GM12875 (cell line): ENCODE measurements at regions not wholly inside any gene's neighbourhood (a gene's known extent, or its start where the extent isn't known, plus 50 kb on each side); places are given as distances from the start of the nearest gene placed in this dataset.

Source experiments
- H3K4me3 ChIP-seq: one replicate; pipeline ENCODE4 v1.5.1; 2011; ENCODE audit warnings: low read depth, low read length, control low read depth
- CTCF ChIP-seq: IDR thresholded peaks from 2 replicates; pipeline ENCODE4 v1.5.1; 2011; ENCODE audit warnings: low read depth, mild to moderate bottlenecking, control low read depth, inconsistent platforms, low read length, moderate library complexity, borderline replicate concordance; ENCODE audit not compliant: insufficient read depth

- no peak overlapping the region for H3K4me3 ChIP-seq
- TF ChIP-seq CTCF, result no peak
Observed at GRCh38 chr3:30069056-30069455, 537.3 kb upstream of the TGFBR2 start.

- no peak overlapping the region for H3K4me3 ChIP-seq
- no peak for TF ChIP-seq CTCF
Observed at GRCh38 chr3:30073040-30073439, 533.4 kb upstream of the TGFBR2 start.

GRCh38 chr3:30073622-30074021, 532.8 kb upstream of the TGFBR2 start:
- TF ChIP-seq CTCF, result no peak
- no peak overlapping the region for H3K4me3 ChIP-seq

GRCh38 chr3:30075514-30075913, 530.9 kb upstream of the TGFBR2 start:
- H3K4me3 ChIP-seq, result no peak overlapping the region
- TF ChIP-seq CTCF, result no peak

- no peak for TF ChIP-seq CTCF
- H3K4me3 ChIP-seq, result no peak overlapping the region
Observed at GRCh38 chr3:30076899-30077298, 529.5 kb upstream of the TGFBR2 start.

GRCh38 chr3:30077746-30078145, 528.7 kb upstream of the TGFBR2 start:
- no peak for TF ChIP-seq CTCF
- no peak overlapping the region for H3K4me3 ChIP-seq

- TF ChIP-seq CTCF, result no peak
Observed at GRCh38 chr3:30078736-30079135, 527.7 kb upstream of the TGFBR2 start.

More at GRCh38 chr3:30078736-30079135, 527.7 kb upstream of the TGFBR2 start:
- no peak overlapping the region for H3K4me3 ChIP-seq
